Transverse colon (tissue), 4 donors: ENCODE measurements at regions not wholly inside any gene's neighbourhood (a gene's known extent, or its start where the extent isn't known, plus 50 kb on each side); places are given as distances from the start of the nearest gene placed in this dataset.

Experiments used
- DNase-seq: peaks from one replicate; pipeline ENCODE4 v3.0.0-alpha.2; 2019
- H3K27ac ChIP-seq, 4 donors: fragments of 200-600 bp; sonication (generic); 2 replicates each; pipeline ENCODE4 v1.5.1; 2016 to 2018; ENCODE audit warnings: inconsistent platforms in 4 of 4
- H3K27me3 ChIP-seq: fragments of 200-600 bp; sonication (generic); 2 replicates; pipeline ENCODE4 v1.5.1; 2017; ENCODE audit warnings: inconsistent platforms
- H3K36me3 ChIP-seq, 4 donors: fragments of 200-600 bp; sonication (generic); 2 replicates each; pipeline ENCODE4 v1.5.1; 2017 to 2019; ENCODE audit warnings: inconsistent platforms in 4 of 4
- H3K4me1 ChIP-seq, 4 donors: fragments of 200-600 bp; sonication (generic); 2 replicates each; pipeline ENCODE4 v1.5.1; 2017 to 2020; ENCODE audit warnings: inconsistent platforms in 4 of 4
- H3K4me3 ChIP-seq, 4 donors: fragments of 200-600 bp; sonication (generic); 1 replicate in 1 of 4; 2 replicates in 3 of 4; pipeline versions ENCODE4 v1.5.1 to v1.6.1; 2017 to 2019; ENCODE audit warnings: inconsistent platforms in 4 of 4
- H3K9me3 ChIP-seq, 2 donors: fragments of 200-600 bp; sonication (generic); 2 replicates each; pipeline ENCODE4 v1.5.1; 2017 to 2019; ENCODE audit warnings: inconsistent platforms in 2 of 2
- EP300 ChIP-seq: sonication (generic); formaldehyde crosslinking; IDR thresholded peaks from one replicate; pipeline ENCODE4 v1.6.1; 2017; ENCODE audit warnings: antibody characterized with exemption, low read depth
- POLR2A ChIP-seq: fragments of 450-650 bp; IDR thresholded peaks from one replicate; pipeline ENCODE4 v1.6.1; 2016; ENCODE audit warnings: antibody characterized with exemption, mild to moderate bottlenecking, moderate library complexity
- POLR2AphosphoS5 ChIP-seq, 3 donors: sonication (generic); formaldehyde crosslinking; IDR thresholded peaks; one replicate each; pipeline ENCODE4 v1.6.1; 2016; ENCODE audit warnings: antibody characterized with exemption in 3 of 3
- WGBS, 2 donors: methylation state at CpG; one replicate each; pipeline ENCODE4 v1.1.5; 2018; ENCODE audit warnings: low coverage in 1 of 2; 5-methylcytosine and 5-hydroxymethylcytosine counted together
- in situ Hi-C, 4 donors: fragments of 200-750 bp; cut with MboI; loops; one replicate each; pipeline versions ENCODE4 v1.15.0 to v1.15.1; 2017; ENCODE audit warnings: low sequenced_read_pairs in 3 of 4, low pct_ligation_motif_present in 1 of 4, low pct_unique_long_range_greater_than_20kb in 1 of 4
- intact Hi-C: fragments of 100-400 bp; cut with DNase I; formaldehyde crosslinking; loops from one replicate; pipeline ENCODE4 v1.15.1; 2023; ENCODE audit warnings: low total_unique reads
- TF ChIP-seq, protein P1 (sequence below), 5 experiments: fragments of 200-600 bp in 3 of 5; fragments of 450-650 bp in 2 of 5; sonication (generic) in 3 of 5; IDR thresholded peaks; 1 replicate in 2 of 5; 2 replicates in 3 of 5; pipeline ENCODE4 v1.5.1; 2016 to 2017; ENCODE audit warnings: antibody characterized with exemption in 5 of 5, inconsistent platforms in 3 of 5, mild to moderate bottlenecking in 2 of 5, moderate library complexity in 1 of 5

- H3K27me3 ChIP-seq: no peaks in the 10 kb centered on the region
- TF ChIP-seq, protein P1, sequence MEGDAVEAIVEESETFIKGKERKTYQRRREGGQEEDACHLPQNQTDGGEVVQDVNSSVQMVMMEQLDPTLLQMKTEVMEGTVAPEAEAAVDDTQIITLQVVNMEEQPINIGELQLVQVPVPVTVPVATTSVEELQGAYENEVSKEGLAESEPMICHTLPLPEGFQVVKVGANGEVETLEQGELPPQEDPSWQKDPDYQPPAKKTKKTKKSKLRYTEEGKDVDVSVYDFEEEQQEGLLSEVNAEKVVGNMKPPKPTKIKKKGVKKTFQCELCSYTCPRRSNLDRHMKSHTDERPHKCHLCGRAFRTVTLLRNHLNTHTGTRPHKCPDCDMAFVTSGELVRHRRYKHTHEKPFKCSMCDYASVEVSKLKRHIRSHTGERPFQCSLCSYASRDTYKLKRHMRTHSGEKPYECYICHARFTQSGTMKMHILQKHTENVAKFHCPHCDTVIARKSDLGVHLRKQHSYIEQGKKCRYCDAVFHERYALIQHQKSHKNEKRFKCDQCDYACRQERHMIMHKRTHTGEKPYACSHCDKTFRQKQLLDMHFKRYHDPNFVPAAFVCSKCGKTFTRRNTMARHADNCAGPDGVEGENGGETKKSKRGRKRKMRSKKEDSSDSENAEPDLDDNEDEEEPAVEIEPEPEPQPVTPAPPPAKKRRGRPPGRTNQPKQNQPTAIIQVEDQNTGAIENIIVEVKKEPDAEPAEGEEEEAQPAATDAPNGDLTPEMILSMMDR (IDR thresholded peaks at IDR 0.05): no peak
- TF ChIP-seq POLR2AphosphoS5 (IDR thresholded peaks at IDR 0.05): no peak
- TF ChIP-seq POLR2A: no peak
- TF ChIP-seq EP300: no peak
- 56 to 70% methylated on average over 2 of the region's 2 CpGs for WGBS, 2 donors
- H3K27ac ChIP-seq: no peak overlapping the region
- no peak overlapping the region for H3K4me3 ChIP-seq
- no peaks in the 10 kb centered on the region for H3K9me3 ChIP-seq
- H3K4me1 ChIP-seq: no peaks in the 10 kb centered on the region
- no peaks in the 10 kb centered on the region for H3K36me3 ChIP-seq
- intact Hi-C loops: no loop called here
- in situ Hi-C loops: no loop called here
- DNase-seq: no peak
Measured at GRCh38 chr4:175440786-175441185, 371.3 kb downstream of the GPM6A start.

DNA sequence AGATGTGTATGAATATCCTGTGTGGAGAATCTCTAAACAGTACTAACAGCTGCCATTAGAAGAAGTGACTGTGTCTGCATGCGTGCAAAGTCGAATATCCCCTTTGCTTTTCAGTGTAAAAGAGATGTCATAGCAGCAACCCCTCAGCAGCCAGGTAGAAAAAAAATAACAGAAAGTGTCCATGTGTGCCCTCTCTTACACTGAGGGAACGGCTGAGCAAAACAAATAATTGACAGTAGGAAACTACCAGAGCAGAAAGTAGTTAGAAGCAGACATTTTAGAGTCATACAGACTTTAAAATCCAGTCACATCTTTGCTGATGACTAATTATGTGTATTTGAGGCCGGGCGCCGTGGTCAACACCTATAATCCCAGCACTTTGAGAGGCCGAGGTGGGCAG is 370.8 kb downstream of the GPM6A start:
- no peaks in the 10 kb centered on the region for H3K36me3 ChIP-seq
- TF ChIP-seq, protein P1 (IDR thresholded peaks at IDR 0.05): no peak
- no peak for TF ChIP-seq POLR2AphosphoS5 (IDR thresholded peaks at IDR 0.05)
- no peak for TF ChIP-seq EP300
- no peak for TF ChIP-seq POLR2A
- no peak overlapping the region for H3K27ac ChIP-seq
- DNase-seq: no peak
- WGBS, 2 donors: 70 to 73% methylated on average over 5 to 7 of the region's 7 CpGs
- H3K27me3 ChIP-seq: no peaks in the 10 kb centered on the region
- no peaks in the 10 kb centered on the region for H3K4me1 ChIP-seq
- intact Hi-C loops (no loop called here), in situ Hi-C loops (no loop called here)
- H3K4me3 ChIP-seq: no peak overlapping the region
- no peaks in the 10 kb centered on the region for H3K9me3 ChIP-seq

- Histone ChIP-seq H3K4me3 (no peak overlapping the region), H3K4me1 (no peaks in the 10 kb centered on the region)
Measured at GRCh38 chr4:175443547-175443946, 368.5 kb downstream of the GPM6A start.

GRCh38 chr4:175444512-175444911 is 367.6 kb downstream of the GPM6A start:
- in situ Hi-C loops: no loop called here

More at GRCh38 chr4:175443547-175443946, 368.5 kb downstream of the GPM6A start:
- TF ChIP-seq, protein P1 (IDR thresholded peaks at IDR 0.05): no peak
- TF ChIP-seq POLR2AphosphoS5 (IDR thresholded peaks at IDR 0.05): no peak
- no peak for TF ChIP-seq POLR2A
- no peak for TF ChIP-seq EP300
- no peak overlapping the region for H3K27ac ChIP-seq
- in situ Hi-C loops (no loop called here), intact Hi-C loops (no loop called here)
- H3K36me3 ChIP-seq: no peaks in the 10 kb centered on the region
- no peaks in the 10 kb centered on the region for H3K27me3 ChIP-seq
- 86 to 92% methylated on average over 2 of the region's 3 CpGs for WGBS, 2 donors
- no peak for DNase-seq
- no peaks in the 10 kb centered on the region for H3K9me3 ChIP-seq

More at GRCh38 chr4:175444512-175444911, 367.6 kb downstream of the GPM6A start:
- no peaks in the 10 kb centered on the region for H3K9me3 ChIP-seq
- H3K4me3 ChIP-seq: no peak overlapping the region
- H3K36me3 ChIP-seq: no peaks in the 10 kb centered on the region
- WGBS, 2 donors: 59 to 73% methylated on average over 4 of the region's 4 CpGs
- no peak for DNase-seq
- no peak for TF ChIP-seq POLR2A
- TF ChIP-seq POLR2AphosphoS5 (IDR thresholded peaks at IDR 0.05): no peak
- TF ChIP-seq EP300: no peak
- TF ChIP-seq, protein P1 (IDR thresholded peaks at IDR 0.05): no peak
- no peaks in the 10 kb centered on the region for H3K4me1 ChIP-seq
- H3K27me3 ChIP-seq: no peaks in the 10 kb centered on the region
- intact Hi-C loops: no loop called here
- no peak overlapping the region for H3K27ac ChIP-seq
